HG02623 (cell line): ENCODE measurements at regions not wholly inside any gene's neighbourhood (a gene's known extent, or its start where the extent isn't known, plus 50 kb on each side); places are given as distances from the start of the nearest gene placed in this dataset.

Experiments
- ATAC-seq: cut with Tn5 transposase; IDR thresholded peaks from one replicate; pipeline ENCODE4 v1.9.1; 2021; ENCODE audit warnings: moderate library complexity; ENCODE audit not compliant: unreplicated experiment

GRCh38 chr13:32960626-32961025 lies 55.6 kb upstream of the KL start:
- no peak for ATAC-seq

GRCh38 chr13:32961724-32962123 lies 54.5 kb upstream of the KL start:
- no peak for ATAC-seq

GRCh38 chr13:32962342-32962741 lies 53.9 kb upstream of the KL start:
- no peak for ATAC-seq

- ATAC-seq = no peak
Measured at GRCh38 chr13:32964987-32965386, 51.2 kb upstream of the KL start.
